ENCODE measurements at regions not wholly inside any gene's neighbourhood (a gene's known extent, or its start where the extent isn't known, plus 50 kb on each side); places are given as distances from the start of the nearest gene placed in this dataset.

GRCh38 chr1:165147799-165148198 is 208.7 kb downstream of the LMX1A start:
- H3K4me3 Mint-ChIP-seq, result no peak overlapping the region
- H3K27ac Mint-ChIP-seq, result no peak overlapping the region
- H3K9me3 Mint-ChIP-seq, result no peaks in the 10 kb centered on the region
- ATAC-seq (ENCODE audit: low read depth in 2 of 2) (no peak), DNase-seq (no peak)
- H3K27me3 Mint-ChIP-seq, result peaks cover 0 to 19% (median 6%) of the 10 kb centered on the region in 3 donors
- H3K4me1 Mint-ChIP-seq, result peaks cover 0 to 4% (median 0%) of the 10 kb centered on the region in 3 donors
- H3K36me3 Mint-ChIP-seq, result no peaks in the 10 kb centered on the region

GRCh38 chr1:165144757-165145397 is 211.6 kb downstream of the LMX1A start:
- no peaks in the 10 kb centered on the region for H3K36me3 Mint-ChIP-seq
- no peak for DNase-seq
- peaks cover 0 to 4% (median 0%) of the 10 kb centered on the region in 3 donors for H3K4me1 Mint-ChIP-seq

GRCh38 chr1:165143437-165144065 is 213.0 kb downstream of the LMX1A start:
- DNase-seq, result no peak
- Mint-ChIP-seq H3K27me3 (peaks cover 6 to 31% (median 20%) of the 10 kb centered on the region in 3 donors), H3K27ac (no peak overlapping the region), H3K4me1 (peaks cover 0 to 4% (median 0%) of the 10 kb centered on the region in 3 donors), H3K36me3 (no peaks in the 10 kb centered on the region), H3K4me3 (no peak overlapping the region), H3K9me3 (peaks cover 0 to 1% (median 0%) of the 10 kb centered on the region in 7 donors)
- no peak for ATAC-seq (ENCODE audit: low read depth in 2 of 2)

More at GRCh38 chr1:165144757-165145397, 211.6 kb downstream of the LMX1A start:
- H3K9me3 Mint-ChIP-seq, result peaks cover 0 to 1% (median 0%) of the 10 kb centered on the region in 7 donors
- no peak overlapping the region for H3K27ac Mint-ChIP-seq
- peaks cover 6 to 22% (median 18%) of the 10 kb centered on the region in 3 donors for H3K27me3 Mint-ChIP-seq
- no peak for ATAC-seq (ENCODE audit: low read depth in 2 of 2)
- H3K4me3 Mint-ChIP-seq, result peak overlapping the region in 1 of 8 donors; percentile 0

- ATAC-seq (ENCODE audit: low read depth in 2 of 2) (no peak), DNase-seq (no peak)
- peaks cover 26 to 44% (median 37%) of the 10 kb centered on the region in 3 donors for H3K27me3 Mint-ChIP-seq
- H3K27ac Mint-ChIP-seq, result no peak overlapping the region
- H3K36me3 Mint-ChIP-seq, result peaks cover 0 to 3% of the 10 kb centered on the region in 2 donors
- H3K9me3 Mint-ChIP-seq, result peaks cover 0 to 1% (median 0%) of the 10 kb centered on the region in 7 donors
- H3K4me3 Mint-ChIP-seq, result no peak overlapping the region
- H3K4me1 Mint-ChIP-seq, result no peaks in the 10 kb centered on the region
Measured at GRCh38 chr1:165138960-165139359, 217.6 kb downstream of the LMX1A start.

GRCh38 chr1:165137551-165138316 is 218.8 kb downstream of the LMX1A start:
- DNase-seq (no peak), ATAC-seq (ENCODE audit: low read depth in 2 of 2) (no peak)
- Mint-ChIP-seq H3K4me1 (no peaks in the 10 kb centered on the region), H3K27me3 (peaks cover 26 to 48% (median 31%) of the 10 kb centered on the region in 3 donors), H3K9me3 (peaks cover 0 to 1% (median 0%) of the 10 kb centered on the region in 7 donors), H3K4me3 (no peak overlapping the region), H3K36me3 (peaks cover 0 to 3% of the 10 kb centered on the region in 2 donors), H3K27ac (no peak overlapping the region)

GRCh38 chr1:165134431-165134830 is 222.1 kb downstream of the LMX1A start:
- Mint-ChIP-seq H3K9me3 (no peaks in the 10 kb centered on the region), H3K4me3 (no peak overlapping the region), H3K36me3 (peaks cover 0 to 3% of the 10 kb centered on the region in 2 donors), H3K27me3 (peaks cover 20 to 34% (median 24%) of the 10 kb centered on the region in 3 donors), H3K27ac (no peak overlapping the region), H3K4me1 (no peaks in the 10 kb centered on the region)
- DNase-seq, result no peak
- no peak for ATAC-seq (ENCODE audit: low read depth in 2 of 2)

GRCh38 chr1:165129568-165130164 is 226.8 kb downstream of the LMX1A start:
- DNase-seq (no peak), ATAC-seq (ENCODE audit: low read depth in 2 of 2) (no peak)
- Mint-ChIP-seq H3K9me3 (peaks cover 0 to under 1% (median 0%) of the 10 kb centered on the region in 7 donors), H3K27ac (no peak overlapping the region), H3K36me3 (no peaks in the 10 kb centered on the region), H3K4me1 (no peaks in the 10 kb centered on the region), H3K27me3 (peaks cover 8 to 11% (median 10%) of the 10 kb centered on the region in 3 donors), H3K4me3 (no peak overlapping the region)

- no peak overlapping the region for H3K4me3 Mint-ChIP-seq
- H3K9me3 Mint-ChIP-seq, result peaks cover 0 to 3% (median under 1%) of the 10 kb centered on the region in 7 donors
- DNase-seq (no peak), ATAC-seq (ENCODE audit: low read depth in 2 of 2) (no peak)
- H3K4me1 Mint-ChIP-seq, result no peaks in the 10 kb centered on the region
- peaks cover 9 to 35% (median 21%) of the 10 kb centered on the region in 3 donors for H3K27me3 Mint-ChIP-seq
- no peaks in the 10 kb centered on the region for H3K36me3 Mint-ChIP-seq
- no peak overlapping the region for H3K27ac Mint-ChIP-seq
Measured at GRCh38 chr1:165124772-165125171, 231.7 kb downstream of the LMX1A start.

- Mint-ChIP-seq H3K27me3 (peaks cover 55 to 66% (median 60%) of the 10 kb centered on the region in 3 donors), H3K27ac (no peak overlapping the region), H3K9me3 (peaks cover 0 to 6% (median 0%) of the 10 kb centered on the region in 7 donors), H3K36me3 (no peaks in the 10 kb centered on the region), H3K4me1 (no peaks in the 10 kb centered on the region), H3K4me3 (no peak overlapping the region)
- no peak for DNase-seq
- ATAC-seq (ENCODE audit: low read depth in 2 of 2), result no peak
Measured at GRCh38 chr1:165119086-165119485, 237.4 kb downstream of the LMX1A start.

GRCh38 chr1:165117482-165117881 is 239.0 kb downstream of the LMX1A start:
- Mint-ChIP-seq H3K27ac (no peak overlapping the region), H3K4me3 (no peak overlapping the region), H3K36me3 (no peaks in the 10 kb centered on the region), H3K9me3 (peaks cover 0 to 5% (median 0%) of the 10 kb centered on the region in 7 donors), H3K4me1 (no peaks in the 10 kb centered on the region), H3K27me3 (peaks cover 58 to 64% (median 60%) of the 10 kb centered on the region in 3 donors)
- DNase-seq (no peak), ATAC-seq (ENCODE audit: low read depth in 2 of 2) (no peak)

- H3K27me3 Mint-ChIP-seq, result peaks cover 53 to 61% (median 58%) of the 10 kb centered on the region in 3 donors
- H3K4me3 Mint-ChIP-seq, result no peak overlapping the region
- ATAC-seq (ENCODE audit: low read depth in 2 of 2), result no peak
Measured at GRCh38 chr1:165116732-165117131, 239.8 kb downstream of the LMX1A start.

GRCh38 chr1:165116171-165116570 is 240.3 kb downstream of the LMX1A start:
- H3K4me3 Mint-ChIP-seq, result no peak overlapping the region
- peaks cover 0 to 3% (median 0%) of the 10 kb centered on the region in 7 donors for H3K9me3 Mint-ChIP-seq
- ATAC-seq (ENCODE audit: low read depth in 2 of 2) (no peak), DNase-seq (no peak)
- no peaks in the 10 kb centered on the region for H3K4me1 Mint-ChIP-seq
- no peaks in the 10 kb centered on the region for H3K36me3 Mint-ChIP-seq
- H3K27ac Mint-ChIP-seq, result no peak overlapping the region
- H3K27me3 Mint-ChIP-seq, result peaks cover 57 to 67% (median 58%) of the 10 kb centered on the region in 3 donors

More at GRCh38 chr1:165116732-165117131, 239.8 kb downstream of the LMX1A start:
- Mint-ChIP-seq H3K9me3 (peaks cover 0 to 3% (median 0%) of the 10 kb centered on the region in 7 donors), H3K36me3 (no peaks in the 10 kb centered on the region), H3K27ac (no peak overlapping the region), H3K4me1 (no peaks in the 10 kb centered on the region)
- no peak for DNase-seq

GRCh38 chr1:165114889-165115285 is 241.6 kb downstream of the LMX1A start:
- no peaks in the 10 kb centered on the region for H3K36me3 Mint-ChIP-seq
- H3K27me3 Mint-ChIP-seq, result peaks cover 51 to 65% (median 56%) of the 10 kb centered on the region in 3 donors
- no peak overlapping the region for H3K27ac Mint-ChIP-seq
- no peak overlapping the region for H3K4me3 Mint-ChIP-seq
- no peak for DNase-seq
- peaks cover 0 to 3% (median 0%) of the 10 kb centered on the region in 7 donors for H3K9me3 Mint-ChIP-seq
- ATAC-seq (ENCODE audit: low read depth in 2 of 2), result no peak
- H3K4me1 Mint-ChIP-seq, result no peaks in the 10 kb centered on the region

Data from naive B cell (primary cell).